IPS-NIHi7 (cell line): ENCODE measurements at regions not wholly inside any gene's neighbourhood (a gene's known extent, or its start where the extent isn't known, plus 50 kb on each side); places are given as distances from the start of the nearest gene placed in this dataset.

Experiments
- DNase-seq: peaks from one replicate; pipeline ENCODE4 v3.0.0; 2012; ENCODE audit warnings: mixed read lengths; ENCODE audit errors: extremely low spot score

DNA sequence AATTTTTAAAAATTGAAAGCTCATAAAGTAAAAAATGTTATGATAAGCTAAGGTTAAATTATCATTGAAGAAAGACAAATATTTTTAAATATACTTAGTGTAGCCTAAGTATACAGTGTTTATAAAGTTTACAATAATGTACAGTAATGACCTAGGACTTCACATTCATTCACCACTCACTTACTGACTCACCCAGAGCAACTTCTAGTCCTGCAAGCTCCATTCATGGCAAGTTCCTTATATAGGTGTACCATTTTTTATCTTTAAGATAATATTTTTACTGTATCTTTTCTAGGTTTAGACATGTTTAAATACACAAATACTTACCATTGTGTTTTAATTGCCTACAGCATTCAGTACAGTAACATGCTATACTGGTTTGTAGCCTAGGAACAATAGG lies 112.3 kb upstream of the RADX start:
- no peak for DNase-seq

DNA sequence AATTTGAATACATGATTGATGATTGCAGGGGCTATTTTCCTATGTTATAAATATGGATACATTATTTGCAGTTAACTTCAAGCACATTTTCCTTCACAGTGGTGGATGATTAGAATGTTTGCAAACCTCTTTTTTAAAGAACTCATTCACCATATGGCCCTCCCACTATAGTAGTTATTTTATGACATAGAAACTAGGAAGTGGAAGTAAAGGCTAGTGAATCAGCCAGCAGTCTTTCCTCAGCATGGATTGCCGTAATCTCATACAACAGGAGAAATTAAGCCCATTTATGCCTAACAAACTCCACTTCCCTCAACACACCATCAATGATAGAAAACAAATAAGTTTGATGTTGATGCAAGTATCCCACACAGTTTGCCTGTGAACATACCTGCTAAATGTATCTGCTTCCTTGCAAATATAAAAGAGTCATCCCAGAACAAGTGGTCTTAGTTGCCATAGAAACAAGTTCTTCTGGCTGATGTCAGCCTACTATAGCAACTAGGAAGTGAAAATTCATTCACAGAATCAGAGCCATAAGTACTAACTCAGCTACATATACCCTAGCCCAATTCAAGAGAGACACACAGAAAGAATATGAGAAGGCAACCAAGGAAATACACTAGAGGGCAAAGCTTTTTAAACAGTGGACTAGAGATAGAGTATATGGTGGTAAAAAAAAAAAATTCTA lies 100.9 kb upstream of the RADX start:
- no peak for DNase-seq
